DOHH2 (cell line): ENCODE measurements at regions not wholly inside any gene's neighbourhood (a gene's known extent, or its start where the extent isn't known, plus 50 kb on each side); places are given as distances from the start of the nearest gene placed in this dataset.

Source experiments
- CTCF ChIP-seq: fragments of 200-600 bp; sonication (generic); IDR thresholded peaks from one replicate; pipeline ENCODE4 v1.5.1; 2014; ENCODE audit warnings: antibody characterized with exemption, mild to moderate bottlenecking, low read depth, low read length; ENCODE audit not compliant: poor library complexity, severe bottlenecking
- EZH2phosphoT487 ChIP-seq: fragments of 200-600 bp; sonication (generic); IDR thresholded peaks from 2 replicates; pipeline ENCODE4 v1.6.1; 2017; ENCODE audit warnings: borderline replicate concordance, mild to moderate bottlenecking, antibody characterized with exemption, low read length, moderate library complexity, mixed read lengths

GRCh38 chr10:29857843-29858701 lies 201.3 kb downstream of the JCAD start:
- TF ChIP-seq CTCF (no peak), EZH2phosphoT487 (no peak)
